Skeletal muscle tissue (tissue), 3 donors: ENCODE measurements at regions not wholly inside any gene's neighbourhood (a gene's known extent, or its start where the extent isn't known, plus 50 kb on each side); places are given as distances from the start of the nearest gene placed in this dataset.
"Not testable (repeated sequence)": the region's sequence is repeated elsewhere in the genome, so short reads cannot be mapped to it uniquely, and the experiment has no call there.

Source experiments
- H3K27ac ChIP-seq: one replicate; pipeline ENCODE4 v1.7.0; 2013; ENCODE audit warnings: mild to moderate bottlenecking, low read depth, low read length, inconsistent platforms
- H3K27me3 ChIP-seq, 3 donors: one replicate each; pipeline ENCODE4 v1.7.0; 2013; ENCODE audit warnings: low read length in 3 of 3; ENCODE audit not compliant: control insufficient read depth in 3 of 3, insufficient read depth in 3 of 3
- H3K36me3 ChIP-seq, 3 donors: one replicate each; pipeline ENCODE4 v1.7.0; 2013; ENCODE audit warnings: low read length in 3 of 3; ENCODE audit not compliant: control insufficient read depth in 3 of 3, insufficient read depth in 3 of 3
- H3K4me1 ChIP-seq, 3 donors: one replicate each; pipeline ENCODE4 v1.7.0; 2013; ENCODE audit warnings: low read length in 3 of 3, mild to moderate bottlenecking in 3 of 3; ENCODE audit not compliant: control insufficient read depth in 3 of 3, insufficient read depth in 3 of 3
- H3K4me3 ChIP-seq, 3 donors: one replicate each; pipeline ENCODE4 v1.7.0; 2013; ENCODE audit warnings: low read length in 3 of 3
- H3K9ac ChIP-seq, 3 donors: one replicate each; pipeline ENCODE4 v1.7.0; 2013; ENCODE audit warnings: low read length in 3 of 3, mild to moderate bottlenecking in 3 of 3, moderate library complexity in 2 of 3, low read depth in 1 of 3
- H3K9me3 ChIP-seq, 3 donors: one replicate each; pipeline ENCODE4 v1.7.0; 2013; ENCODE audit warnings: low read length in 3 of 3; ENCODE audit not compliant: control insufficient read depth in 3 of 3
- donor health status: Osteomylitis.

DNA sequence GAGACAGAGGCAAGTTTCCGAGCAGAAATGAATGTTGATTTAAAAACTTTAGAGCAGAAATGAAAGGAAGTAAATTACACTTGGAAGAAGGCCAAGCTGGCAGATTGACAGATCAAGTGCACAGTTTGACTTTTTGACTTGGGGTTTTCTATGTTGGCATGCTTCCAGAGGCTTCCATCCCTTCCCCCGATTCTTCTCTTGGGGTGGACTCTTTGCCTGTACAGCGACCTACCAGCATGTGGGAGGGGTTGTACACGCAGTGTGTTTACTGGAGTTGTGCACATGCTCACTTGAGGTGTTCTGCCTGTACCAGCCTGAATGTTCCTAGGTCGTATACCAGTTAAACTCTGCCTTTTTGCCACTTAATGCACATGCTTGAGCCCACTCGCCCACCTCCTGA is 701.5 kb upstream of the GBE1 start:
- no peaks in the 10 kb centered on the region for H3K4me1 ChIP-seq
- H3K27me3 ChIP-seq, result no peaks in the 10 kb centered on the region
- H3K27ac ChIP-seq, result no peak overlapping the region
- H3K36me3 ChIP-seq, result no peaks in the 10 kb centered on the region
- no peak overlapping the region for H3K4me3 ChIP-seq
- no peaks in the 10 kb centered on the region for H3K9me3 ChIP-seq
- H3K9ac ChIP-seq, result no peak overlapping the region

GRCh38 chr3:82461049-82461889 is 699.8 kb upstream of the GBE1 start:
- H3K4me1 ChIP-seq, result no peaks in the 10 kb centered on the region
- no peak overlapping the region for H3K9ac ChIP-seq
- no peak overlapping the region for H3K27ac ChIP-seq
- H3K36me3 ChIP-seq, result no peaks in the 10 kb centered on the region
- no peaks in the 10 kb centered on the region for H3K27me3 ChIP-seq
- no peaks in the 10 kb centered on the region for H3K9me3 ChIP-seq
- H3K4me3 ChIP-seq, result no peak overlapping the region

DNA sequence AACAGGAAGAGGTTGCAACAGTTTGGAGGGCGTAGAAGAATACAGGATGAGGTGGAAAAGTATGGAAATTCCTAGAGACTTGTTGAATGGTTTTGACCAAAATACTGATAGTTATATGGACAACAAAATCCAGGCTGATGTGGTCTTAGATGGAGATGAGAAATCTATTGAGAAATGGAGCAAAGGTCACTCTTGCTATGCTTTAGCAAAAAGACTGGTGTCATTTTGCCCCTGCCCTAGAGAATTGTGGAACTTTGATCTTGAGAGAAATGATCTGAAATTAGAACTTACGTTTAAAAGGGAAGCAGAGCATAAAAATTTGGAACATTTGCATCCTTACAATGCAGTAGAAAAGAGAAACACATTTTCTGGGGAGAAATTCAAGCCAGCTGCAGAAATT is 686.9 kb upstream of the GBE1 start:
- no peaks in the 10 kb centered on the region for H3K4me1 ChIP-seq
- H3K4me3 ChIP-seq, result no peak overlapping the region
- H3K9ac ChIP-seq, result no peak overlapping the region
- no peaks in the 10 kb centered on the region for H3K36me3 ChIP-seq
- no peak overlapping the region for H3K27ac ChIP-seq
- H3K27me3 ChIP-seq, result no peaks in the 10 kb centered on the region
- H3K9me3 ChIP-seq, result peaks cover 0 to 2% (median 0%) of the 10 kb centered on the region in 3 donors

GRCh38 chr3:82428821-82429220 is 667.4 kb upstream of the GBE1 start:
- not testable (repeated sequence) for H3K27ac ChIP-seq, H3K4me1 ChIP-seq, H3K9ac ChIP-seq, H3K9me3 ChIP-seq, H3K27me3 ChIP-seq, H3K36me3 ChIP-seq, H3K4me3 ChIP-seq

GRCh38 chr3:82424031-82424339 is 662.5 kb upstream of the GBE1 start:
- Histone ChIP-seq H3K9ac (no peak overlapping the region), H3K9me3 (no peaks in the 10 kb centered on the region), H3K4me1 (no peaks in the 10 kb centered on the region), H3K36me3 (no peaks in the 10 kb centered on the region), H3K27me3 (no peaks in the 10 kb centered on the region), H3K27ac (no peak overlapping the region), H3K4me3 (no peak overlapping the region)

DNA sequence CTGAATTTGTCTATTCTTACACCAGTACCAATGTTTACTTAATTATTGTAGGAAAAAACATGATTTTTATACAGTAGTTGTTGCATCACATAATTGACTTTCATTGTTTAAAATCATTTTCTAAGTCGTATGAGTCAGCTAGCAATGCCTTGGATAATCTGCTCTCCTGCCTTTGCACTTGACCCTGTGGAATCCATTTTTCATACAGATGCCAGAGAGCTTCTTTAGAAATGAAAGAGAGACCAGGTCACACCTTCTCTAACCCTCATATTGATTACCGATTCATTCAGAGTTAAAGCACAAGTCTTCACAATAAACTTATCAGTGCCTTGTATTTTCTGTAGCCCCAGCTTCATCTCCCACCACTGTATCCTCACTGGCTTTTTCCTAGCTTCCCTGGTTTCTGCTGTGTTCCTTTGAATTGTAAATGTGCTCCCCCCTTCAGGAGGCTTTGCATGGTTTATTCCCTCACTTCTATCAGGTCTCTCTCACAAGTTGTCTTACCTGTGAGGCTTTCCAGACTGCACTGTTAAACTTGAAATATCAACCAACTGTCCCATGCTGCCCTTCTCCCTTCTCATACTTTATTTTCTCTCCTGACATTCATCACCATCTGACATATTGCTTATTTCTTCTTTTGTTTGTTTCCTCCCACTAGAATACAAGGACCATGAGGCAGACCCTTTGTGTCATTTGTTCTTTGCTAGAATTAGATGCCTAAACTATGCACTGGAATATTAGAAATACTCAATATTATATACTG is 662.0 kb upstream of the GBE1 start:
- H3K9ac ChIP-seq, result no peak overlapping the region
- H3K4me3 ChIP-seq, result no peak overlapping the region
- H3K27me3 ChIP-seq, result no peaks in the 10 kb centered on the region
- H3K36me3 ChIP-seq, result no peaks in the 10 kb centered on the region
- H3K9me3 ChIP-seq, result no peaks in the 10 kb centered on the region
- no peaks in the 10 kb centered on the region for H3K4me1 ChIP-seq
- H3K27ac ChIP-seq, result no peak overlapping the region

GRCh38 chr3:82416830-82417229 is 655.4 kb upstream of the GBE1 start:
- no peaks in the 10 kb centered on the region for H3K27me3 ChIP-seq
- no peak overlapping the region for H3K4me3 ChIP-seq
- H3K9ac ChIP-seq, result no peak overlapping the region
- H3K4me1 ChIP-seq, result no peaks in the 10 kb centered on the region
- H3K36me3 ChIP-seq, result no peaks in the 10 kb centered on the region
- H3K27ac ChIP-seq, result no peak overlapping the region
- no peaks in the 10 kb centered on the region for H3K9me3 ChIP-seq

DNA sequence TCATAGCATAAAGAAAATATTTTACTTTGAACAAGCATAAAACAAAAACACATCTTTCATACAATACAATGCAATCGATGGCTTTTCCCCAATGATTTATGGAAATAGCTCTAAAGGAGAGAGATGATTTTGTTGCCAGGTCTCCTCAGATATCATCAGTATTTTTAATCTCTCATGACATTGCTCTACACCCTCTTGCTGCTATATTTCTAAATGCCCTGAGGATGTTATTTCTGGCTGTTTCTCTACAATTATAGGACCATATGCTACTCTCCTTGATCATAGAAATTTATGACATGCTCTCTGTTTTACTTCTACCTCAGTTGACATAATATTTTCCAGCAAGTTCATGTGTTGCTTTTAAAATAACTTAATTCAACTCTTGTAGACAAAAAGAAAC is 654.9 kb upstream of the GBE1 start:
- no peaks in the 10 kb centered on the region for H3K36me3 ChIP-seq
- no peaks in the 10 kb centered on the region for H3K4me1 ChIP-seq
- no peak overlapping the region for H3K9ac ChIP-seq
- H3K9me3 ChIP-seq, result no peaks in the 10 kb centered on the region
- H3K4me3 ChIP-seq, result no peak overlapping the region
- H3K27me3 ChIP-seq, result no peaks in the 10 kb centered on the region
- H3K27ac ChIP-seq, result no peak overlapping the region

DNA sequence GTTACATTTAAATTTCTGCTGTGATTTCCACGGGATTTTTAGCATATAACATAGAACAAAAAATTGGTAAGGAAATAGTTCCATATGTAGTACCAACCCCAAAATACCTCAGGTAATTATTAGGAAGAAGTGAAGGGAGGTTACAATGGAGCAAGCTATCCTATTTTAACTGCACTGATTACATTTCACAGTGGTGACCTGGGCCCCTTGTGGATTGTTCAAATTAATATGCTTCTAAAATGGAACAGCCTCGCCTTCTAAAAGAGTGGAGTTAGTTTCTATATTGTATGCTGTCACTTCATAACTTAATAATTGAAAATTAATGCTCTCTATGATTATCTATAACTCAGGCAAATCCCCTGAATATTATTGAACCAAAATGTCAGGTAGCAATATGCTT is 651.7 kb upstream of the GBE1 start:
- Histone ChIP-seq H3K36me3 (no peaks in the 10 kb centered on the region), H3K27ac (no peak overlapping the region), H3K27me3 (no peaks in the 10 kb centered on the region), H3K4me3 (no peak overlapping the region), H3K4me1 (no peaks in the 10 kb centered on the region), H3K9me3 (no peaks in the 10 kb centered on the region), H3K9ac (no peak overlapping the region)

DNA sequence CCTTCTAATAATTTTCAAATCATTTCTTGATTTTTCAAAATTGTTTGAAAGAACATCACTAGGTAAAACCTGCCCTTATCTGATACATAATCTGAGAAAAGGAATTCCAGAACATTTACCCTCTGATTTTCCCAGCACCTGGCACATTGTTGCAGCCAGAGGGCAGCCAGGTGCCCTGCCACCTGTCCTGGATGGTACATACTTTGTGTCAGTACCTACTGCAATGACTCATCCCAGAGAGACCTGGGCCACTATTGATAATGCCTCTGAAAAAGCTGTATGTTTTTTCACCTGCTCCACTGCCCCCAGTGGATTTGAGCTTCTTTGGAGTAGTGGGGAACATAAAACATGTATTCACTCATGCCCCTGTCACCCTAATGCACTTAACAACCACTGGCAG is 648.9 kb upstream of the GBE1 start:
- Histone ChIP-seq H3K4me1 (no peaks in the 10 kb centered on the region), H3K9me3 (no peaks in the 10 kb centered on the region), H3K9ac (no peak overlapping the region), H3K27ac (no peak overlapping the region), H3K4me3 (no peak overlapping the region), H3K27me3 (no peaks in the 10 kb centered on the region), H3K36me3 (no peaks in the 10 kb centered on the region)
